ENCODE measurements at regions not wholly inside any gene's neighbourhood (a gene's known extent, or its start where the extent isn't known, plus 50 kb on each side); places are given as distances from the start of the nearest gene placed in this dataset.

DNA sequence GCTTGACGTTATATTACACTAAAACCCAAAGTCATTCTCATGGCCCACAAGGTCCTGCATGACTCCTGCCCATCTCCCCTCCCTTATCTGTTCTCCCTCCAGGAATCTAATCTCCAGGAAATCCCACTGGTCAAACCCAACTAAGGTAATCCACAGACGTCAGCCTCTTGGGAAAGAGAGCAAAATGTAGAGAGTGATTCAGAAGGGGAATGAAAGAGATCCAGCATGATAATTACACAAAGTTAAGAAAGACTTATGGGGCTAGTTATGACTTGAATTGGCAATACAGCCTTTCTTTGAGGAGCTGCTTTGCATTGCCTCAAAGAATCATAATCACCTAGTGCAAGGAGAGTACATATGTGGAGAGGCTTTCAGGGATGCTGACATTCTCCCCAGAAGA, 137.8 kb upstream of the MYRIP start:
- TF ChIP-seq, protein P1, sequence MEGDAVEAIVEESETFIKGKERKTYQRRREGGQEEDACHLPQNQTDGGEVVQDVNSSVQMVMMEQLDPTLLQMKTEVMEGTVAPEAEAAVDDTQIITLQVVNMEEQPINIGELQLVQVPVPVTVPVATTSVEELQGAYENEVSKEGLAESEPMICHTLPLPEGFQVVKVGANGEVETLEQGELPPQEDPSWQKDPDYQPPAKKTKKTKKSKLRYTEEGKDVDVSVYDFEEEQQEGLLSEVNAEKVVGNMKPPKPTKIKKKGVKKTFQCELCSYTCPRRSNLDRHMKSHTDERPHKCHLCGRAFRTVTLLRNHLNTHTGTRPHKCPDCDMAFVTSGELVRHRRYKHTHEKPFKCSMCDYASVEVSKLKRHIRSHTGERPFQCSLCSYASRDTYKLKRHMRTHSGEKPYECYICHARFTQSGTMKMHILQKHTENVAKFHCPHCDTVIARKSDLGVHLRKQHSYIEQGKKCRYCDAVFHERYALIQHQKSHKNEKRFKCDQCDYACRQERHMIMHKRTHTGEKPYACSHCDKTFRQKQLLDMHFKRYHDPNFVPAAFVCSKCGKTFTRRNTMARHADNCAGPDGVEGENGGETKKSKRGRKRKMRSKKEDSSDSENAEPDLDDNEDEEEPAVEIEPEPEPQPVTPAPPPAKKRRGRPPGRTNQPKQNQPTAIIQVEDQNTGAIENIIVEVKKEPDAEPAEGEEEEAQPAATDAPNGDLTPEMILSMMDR (conservative IDR thresholded peaks at IDR 0.05; ENCODE audit: low read depth in 2 of 2): no peak
- TF ChIP-seq, protein P2, sequence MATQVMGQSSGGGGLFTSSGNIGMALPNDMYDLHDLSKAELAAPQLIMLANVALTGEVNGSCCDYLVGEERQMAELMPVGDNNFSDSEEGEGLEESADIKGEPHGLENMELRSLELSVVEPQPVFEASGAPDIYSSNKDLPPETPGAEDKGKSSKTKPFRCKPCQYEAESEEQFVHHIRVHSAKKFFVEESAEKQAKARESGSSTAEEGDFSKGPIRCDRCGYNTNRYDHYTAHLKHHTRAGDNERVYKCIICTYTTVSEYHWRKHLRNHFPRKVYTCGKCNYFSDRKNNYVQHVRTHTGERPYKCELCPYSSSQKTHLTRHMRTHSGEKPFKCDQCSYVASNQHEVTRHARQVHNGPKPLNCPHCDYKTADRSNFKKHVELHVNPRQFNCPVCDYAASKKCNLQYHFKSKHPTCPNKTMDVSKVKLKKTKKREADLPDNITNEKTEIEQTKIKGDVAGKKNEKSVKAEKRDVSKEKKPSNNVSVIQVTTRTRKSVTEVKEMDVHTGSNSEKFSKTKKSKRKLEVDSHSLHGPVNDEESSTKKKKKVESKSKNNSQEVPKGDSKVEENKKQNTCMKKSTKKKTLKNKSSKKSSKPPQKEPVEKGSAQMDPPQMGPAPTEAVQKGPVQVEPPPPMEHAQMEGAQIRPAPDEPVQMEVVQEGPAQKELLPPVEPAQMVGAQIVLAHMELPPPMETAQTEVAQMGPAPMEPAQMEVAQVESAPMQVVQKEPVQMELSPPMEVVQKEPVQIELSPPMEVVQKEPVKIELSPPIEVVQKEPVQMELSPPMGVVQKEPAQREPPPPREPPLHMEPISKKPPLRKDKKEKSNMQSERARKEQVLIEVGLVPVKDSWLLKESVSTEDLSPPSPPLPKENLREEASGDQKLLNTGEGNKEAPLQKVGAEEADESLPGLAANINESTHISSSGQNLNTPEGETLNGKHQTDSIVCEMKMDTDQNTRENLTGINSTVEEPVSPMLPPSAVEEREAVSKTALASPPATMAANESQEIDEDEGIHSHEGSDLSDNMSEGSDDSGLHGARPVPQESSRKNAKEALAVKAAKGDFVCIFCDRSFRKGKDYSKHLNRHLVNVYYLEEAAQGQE (IDR thresholded peaks at IDR 0.05; ENCODE audit: unreplicated experiment): no peak
- TF ChIP-seq EZH2 (IDR thresholded peaks at IDR 0.05; ENCODE audit: low read depth, unreplicated experiment) (no peak), EZH2phosphoT487 (IDR thresholded peaks at IDR 0.05; ENCODE audit: unreplicated experiment) (no peak), CREB1 (CRISPR knock-in tag; IDR thresholded peaks at IDR 0.05; ENCODE audit: low read depth) (no peak), NANOG (IDR thresholded peaks at IDR 0.05; ENCODE audit: borderline replicate concordance) (no peak), POLR2AphosphoS5 (IDR thresholded peaks at IDR 0.05; ENCODE audit: low read depth) (no peak), STAT1 (IDR thresholded peaks at IDR 0.05; ENCODE audit: unreplicated experiment) (no peak)

All from GM23338 (cell line).